Mesendoderm (in vitro differentiated cells): ENCODE measurements at regions not wholly inside any gene's neighbourhood (a gene's known extent, or its start where the extent isn't known, plus 50 kb on each side); places are given as distances from the start of the nearest gene placed in this dataset.

Experiments
- DNase-seq: peaks from one replicate; pipeline ENCODE4 v3.0.0; 2013
- H2AK5ac ChIP-seq: 2 replicates; pipeline ENCODE4 v1.6.1; 2013; ENCODE audit warnings: low read length, inconsistent platforms
- H2BK120ac ChIP-seq: 2 replicates; pipeline ENCODE4 v1.6.1; 2013; ENCODE audit warnings: low read depth, mild to moderate bottlenecking, low read length, moderate library complexity, mixed read lengths
- H2BK15ac ChIP-seq: replicated peaks from 2 replicates; pipeline ENCODE4 v1.6.1; 2013; ENCODE audit warnings: low read depth, mild to moderate bottlenecking, moderate library complexity
- H2BK5ac ChIP-seq: 2 replicates; pipeline ENCODE4 v1.6.1; 2013; ENCODE audit warnings: low read length, inconsistent platforms
- H3K18ac ChIP-seq: 2 replicates; pipeline ENCODE4 v1.6.1; 2013; ENCODE audit warnings: mild to moderate bottlenecking, low read length, mixed read lengths
- H3K23ac ChIP-seq: one replicate; pipeline ENCODE4 v1.6.1; 2013; ENCODE audit warnings: low read length
- H3K27ac ChIP-seq: 2 replicates; pipeline ENCODE4 v1.5.1; 2013; ENCODE audit warnings: low read depth, mild to moderate bottlenecking, inconsistent platforms, low read length, moderate library complexity
- H3K27me3 ChIP-seq: 2 replicates; pipeline ENCODE4 v1.6.1; 2013; ENCODE audit warnings: low read length, control low read depth, mild to moderate bottlenecking, inconsistent platforms; ENCODE audit not compliant: insufficient read depth, poor library complexity
- H3K36me3 ChIP-seq: 2 replicates; pipeline ENCODE4 v1.6.1; 2013; ENCODE audit warnings: low read length, inconsistent platforms; ENCODE audit not compliant: control insufficient read depth, insufficient read depth
- H3K4ac ChIP-seq: one replicate; pipeline ENCODE4 v1.6.1; 2013; ENCODE audit warnings: low read depth, mild to moderate bottlenecking, low read length, moderate library complexity
- H3K4me1 ChIP-seq: 2 replicates; pipeline ENCODE4 v1.6.1; 2013; ENCODE audit warnings: low read depth, low read length, inconsistent platforms; ENCODE audit not compliant: control insufficient read depth
- H3K4me2 ChIP-seq: 2 replicates; pipeline ENCODE4 v1.6.1; 2013; ENCODE audit warnings: low read length
- H3K4me3 ChIP-seq: 2 replicates; pipeline ENCODE4 v1.5.1; 2013; ENCODE audit warnings: mild to moderate bottlenecking, low read length
- H3K56ac ChIP-seq: one replicate; pipeline ENCODE4 v1.6.1; 2013; ENCODE audit warnings: low read length
- H3K79me1 ChIP-seq: 2 replicates; pipeline ENCODE4 v1.6.1; 2013; ENCODE audit warnings: low read length, inconsistent platforms
- H3K79me2 ChIP-seq: 2 replicates; pipeline ENCODE4 v1.6.1; 2013; ENCODE audit warnings: mild to moderate bottlenecking, low read length; ENCODE audit not compliant: control insufficient read depth, insufficient read depth
- H3K9ac ChIP-seq: 2 replicates; pipeline ENCODE4 v1.6.1; 2013; ENCODE audit warnings: low read length, inconsistent platforms
- H4K5ac ChIP-seq: one replicate; pipeline ENCODE4 v1.6.1; 2013; ENCODE audit warnings: low read length
- H4K8ac ChIP-seq: one replicate; pipeline ENCODE4 v1.6.1; 2013; ENCODE audit warnings: low read depth, mild to moderate bottlenecking, control low read depth, low read length, moderate library complexity
- WGBS: extraction: QIAGEN DNeasy Blood & Tissue Kit; methylation state at CpG from one replicate; pipeline ENCODE4 v1.1.7; 2013; ENCODE audit warnings: low lambda C conversion rate, missing lambda C conversion rate; ENCODE audit not compliant: insufficient coverage; ENCODE audit errors: extremely low coverage; 5-methylcytosine and 5-hydroxymethylcytosine counted together

DNA sequence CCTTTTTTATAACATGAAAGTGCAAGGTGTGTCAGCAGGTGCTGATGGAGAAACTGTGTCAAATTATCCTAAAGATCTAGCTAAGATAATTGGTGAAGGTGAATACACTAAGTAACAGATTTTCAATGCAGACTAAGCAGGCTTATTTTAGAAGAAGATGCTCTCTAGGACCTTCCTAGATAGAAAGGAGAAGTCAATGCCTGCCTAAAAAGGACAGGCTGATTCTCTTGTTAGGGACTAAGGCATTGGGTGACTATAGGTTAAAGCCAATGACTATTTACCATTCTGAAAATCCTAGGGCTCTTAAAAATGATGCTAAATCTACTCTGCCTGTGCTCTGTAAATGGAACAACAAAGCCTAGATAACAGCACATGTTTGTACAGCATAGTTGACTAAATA is 1682.4 kb downstream of the MAT2B start:
- H3K4ac ChIP-seq = no peak overlapping the region
- H3K4me2 ChIP-seq = no peak overlapping the region
- H2BK5ac ChIP-seq = no peak overlapping the region
- H2BK15ac ChIP-seq = no peak overlapping the region
- H3K79me2 ChIP-seq = no peaks in the 10 kb centered on the region
- H3K18ac ChIP-seq = no peak overlapping the region
- H2AK5ac ChIP-seq = no peak overlapping the region
- H3K23ac ChIP-seq = no peak overlapping the region
- no peak for DNase-seq
- H3K27me3 ChIP-seq = no peaks in the 10 kb centered on the region
- no peaks in the 10 kb centered on the region for H3K36me3 ChIP-seq
- no peak overlapping the region for H3K56ac ChIP-seq
- H4K8ac ChIP-seq = no peak overlapping the region
- no peak overlapping the region for H3K4me3 ChIP-seq
- no peaks in the 10 kb centered on the region for H3K4me1 ChIP-seq
- H4K5ac ChIP-seq = no peak overlapping the region
- no peak overlapping the region for H2BK120ac ChIP-seq
- no peak overlapping the region for H3K9ac ChIP-seq
- no peak overlapping the region for H3K27ac ChIP-seq
- H3K79me1 ChIP-seq = no peaks in the 10 kb centered on the region

DNA sequence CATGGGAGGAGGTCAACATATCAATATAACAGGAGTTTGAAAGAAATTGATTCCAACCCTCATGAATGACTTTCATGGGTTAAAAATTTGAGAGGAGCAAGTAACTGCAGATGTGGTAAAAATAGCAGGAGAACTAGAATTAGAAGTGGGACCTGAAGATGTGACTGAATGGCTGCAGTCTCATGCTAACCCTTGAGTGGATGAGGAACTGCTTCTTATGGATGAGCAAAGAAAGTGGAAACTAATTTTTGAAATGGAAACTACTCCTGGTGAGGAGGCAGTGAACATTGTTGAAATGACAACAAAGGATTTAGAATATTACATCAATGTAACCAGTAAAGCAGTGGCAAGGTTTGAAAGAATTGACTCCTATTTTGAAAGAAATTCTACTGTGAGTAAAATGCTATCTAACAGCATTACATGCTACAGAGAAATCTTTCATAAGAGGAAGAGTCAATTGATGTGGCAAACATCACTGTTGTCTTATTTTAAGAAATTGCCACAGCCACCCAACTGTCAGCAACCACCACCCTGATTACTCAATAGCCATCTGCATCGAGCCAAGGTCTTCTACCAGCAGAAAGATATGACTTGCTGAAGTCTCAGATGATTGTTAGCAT is 1683.2 kb downstream of the MAT2B start:
- H3K4me3 ChIP-seq = no peak overlapping the region
- no peaks in the 10 kb centered on the region for H3K27me3 ChIP-seq
- H3K27ac ChIP-seq = no peak overlapping the region
- no peaks in the 10 kb centered on the region for H3K79me1 ChIP-seq
- H3K4me1 ChIP-seq = no peaks in the 10 kb centered on the region
- H4K8ac ChIP-seq = no peak overlapping the region
- no peak overlapping the region for H2BK5ac ChIP-seq
- H3K79me2 ChIP-seq = no peaks in the 10 kb centered on the region
- H2AK5ac ChIP-seq = no peak overlapping the region
- no peak overlapping the region for H3K56ac ChIP-seq
- H3K4me2 ChIP-seq = no peak overlapping the region
- H4K5ac ChIP-seq = no peak overlapping the region
- no peak overlapping the region for H3K9ac ChIP-seq
- WGBS = no CpG with 5 or more reads among the region's 1 CpG
- no peak overlapping the region for H2BK15ac ChIP-seq
- H3K23ac ChIP-seq = no peak overlapping the region
- H3K36me3 ChIP-seq = no peaks in the 10 kb centered on the region
- no peak overlapping the region for H3K18ac ChIP-seq
- H3K4ac ChIP-seq = no peak overlapping the region
- no peak for DNase-seq
- H2BK120ac ChIP-seq = no peak overlapping the region

DNA sequence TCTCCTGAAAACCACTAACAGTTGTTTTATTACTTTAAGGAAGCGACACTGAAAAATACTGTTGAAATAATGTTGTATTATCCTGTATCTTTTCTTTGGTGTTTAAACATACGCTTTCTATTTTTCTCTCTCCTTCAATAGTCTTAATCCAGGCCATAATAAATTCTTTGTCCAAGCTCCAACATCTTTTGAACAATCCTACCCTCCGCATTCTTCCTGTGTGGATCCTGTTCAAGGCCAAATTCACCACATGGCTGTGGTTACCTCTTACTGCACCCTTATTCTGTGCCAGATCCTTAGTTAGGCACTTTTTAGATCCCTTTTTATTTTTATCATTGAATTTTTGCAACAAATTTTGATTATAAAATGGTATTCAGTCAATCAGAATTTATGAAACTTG is 1691.5 kb downstream of the MAT2B start:
- H3K36me3 ChIP-seq = no peaks in the 10 kb centered on the region
- DNase-seq = no peak
- no peak overlapping the region for H3K18ac ChIP-seq
- no peak overlapping the region for H4K5ac ChIP-seq
- H3K23ac ChIP-seq = no peak overlapping the region
- no peak overlapping the region for H2BK5ac ChIP-seq
- no peak overlapping the region for H3K9ac ChIP-seq
- H3K4me3 ChIP-seq = no peak overlapping the region
- H2BK15ac ChIP-seq = no peak overlapping the region
- H2AK5ac ChIP-seq = no peak overlapping the region
- H3K27ac ChIP-seq = no peak overlapping the region
- no peak overlapping the region for H3K4me2 ChIP-seq
- no peak overlapping the region for H3K4ac ChIP-seq
- no peak overlapping the region for H2BK120ac ChIP-seq
- WGBS = no CpG with 5 or more reads among the region's 3 CpGs
- no peaks in the 10 kb centered on the region for H3K27me3 ChIP-seq
- no peak overlapping the region for H3K56ac ChIP-seq
- no peaks in the 10 kb centered on the region for H3K4me1 ChIP-seq
- no peaks in the 10 kb centered on the region for H3K79me1 ChIP-seq
- no peaks in the 10 kb centered on the region for H3K79me2 ChIP-seq
- H4K8ac ChIP-seq = no peak overlapping the region

DNA sequence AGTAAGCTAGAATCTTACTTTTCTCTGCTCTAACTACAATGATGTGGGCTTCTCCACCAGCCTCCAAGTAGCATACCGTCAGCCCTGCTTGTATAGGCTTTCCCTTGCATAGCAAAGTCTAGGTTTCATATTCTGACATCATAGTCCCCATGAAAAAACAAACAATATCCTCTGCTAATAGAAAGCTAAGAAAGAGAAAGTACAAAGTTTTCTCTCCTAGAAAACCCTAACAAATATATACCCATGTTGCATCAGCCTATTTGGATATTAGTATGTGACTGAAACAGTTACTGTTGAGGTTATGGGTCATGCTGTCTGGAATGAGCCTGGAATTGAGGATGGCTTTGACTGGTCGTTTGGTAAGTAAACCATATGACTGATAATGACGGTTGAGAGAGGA is 1696.0 kb downstream of the MAT2B start:
- Histone ChIP-seq H3K4me1 (peaks cover 2% of the 10 kb centered on the region), H2BK120ac (no peak overlapping the region), H2AK5ac (no peak overlapping the region), H3K18ac (no peak overlapping the region), H3K4me2 (no peak overlapping the region), H3K79me1 (no peaks in the 10 kb centered on the region), H3K4ac (no peak overlapping the region), H3K79me2 (no peaks in the 10 kb centered on the region), H2BK15ac (no peak overlapping the region), H3K56ac (no peak overlapping the region), H2BK5ac (no peak overlapping the region), H3K27me3 (no peaks in the 10 kb centered on the region), H3K23ac (no peak overlapping the region), H3K9ac (no peak overlapping the region), H4K8ac (no peak overlapping the region), H3K27ac (no peak overlapping the region), H3K4me3 (no peak overlapping the region), H3K36me3 (no peaks in the 10 kb centered on the region), H4K5ac (no peak overlapping the region)
- DNase-seq = no peak
- WGBS = no CpG with 5 or more reads among the region's 3 CpGs

DNA sequence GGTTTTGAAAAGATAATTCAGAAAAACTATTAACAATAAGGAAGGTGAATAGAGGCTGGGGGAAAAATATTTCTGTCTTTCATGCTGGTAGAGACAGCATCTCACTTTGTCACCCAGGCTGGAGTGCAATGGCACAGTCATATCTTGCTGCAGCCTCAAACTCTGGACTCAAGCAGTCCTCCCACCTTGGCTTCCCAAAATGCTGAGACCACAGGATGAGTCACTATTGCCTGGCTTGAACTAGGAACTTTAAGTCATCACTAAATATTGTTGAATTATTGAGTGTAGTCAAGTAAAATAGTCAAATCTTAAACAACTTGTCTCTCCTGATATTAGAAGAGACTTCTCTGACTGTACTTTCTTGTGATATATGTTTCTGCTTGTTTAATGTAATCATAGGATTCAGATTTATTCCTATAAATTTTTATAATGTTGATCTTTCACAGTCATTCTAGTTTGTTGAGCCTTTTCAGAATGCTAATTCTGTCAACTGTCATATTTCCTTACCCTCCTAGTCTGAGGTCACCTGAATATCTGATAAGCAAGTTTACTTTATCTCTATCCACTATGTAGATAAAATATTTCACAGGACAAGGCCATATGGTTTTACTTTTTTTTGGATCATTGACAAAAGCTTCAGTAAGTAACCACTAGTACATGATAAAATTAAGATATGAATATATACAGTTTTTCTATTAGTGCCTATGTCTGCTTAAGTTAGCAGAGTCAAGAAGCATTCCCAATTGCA is 1696.5 kb downstream of the MAT2B start:
- no peak overlapping the region for H4K8ac ChIP-seq
- no peak overlapping the region for H3K56ac ChIP-seq
- H3K4me3 ChIP-seq = no peak overlapping the region
- no peak for DNase-seq
- no peak overlapping the region for H2BK15ac ChIP-seq
- H3K9ac ChIP-seq = no peak overlapping the region
- H3K36me3 ChIP-seq = no peaks in the 10 kb centered on the region
- peaks cover 2% of the 10 kb centered on the region for H3K4me1 ChIP-seq
- no peak overlapping the region for H3K4ac ChIP-seq
- H3K4me2 ChIP-seq = no peak overlapping the region
- H4K5ac ChIP-seq = no peak overlapping the region
- H2BK120ac ChIP-seq = no peak overlapping the region
- no peak overlapping the region for H2BK5ac ChIP-seq
- H3K79me1 ChIP-seq = no peaks in the 10 kb centered on the region
- no peak overlapping the region for H3K18ac ChIP-seq
- H3K79me2 ChIP-seq = no peaks in the 10 kb centered on the region
- H3K27ac ChIP-seq = no peak overlapping the region
- H2AK5ac ChIP-seq = no peak overlapping the region
- no peak overlapping the region for H3K23ac ChIP-seq
- no peaks in the 10 kb centered on the region for H3K27me3 ChIP-seq

DNA sequence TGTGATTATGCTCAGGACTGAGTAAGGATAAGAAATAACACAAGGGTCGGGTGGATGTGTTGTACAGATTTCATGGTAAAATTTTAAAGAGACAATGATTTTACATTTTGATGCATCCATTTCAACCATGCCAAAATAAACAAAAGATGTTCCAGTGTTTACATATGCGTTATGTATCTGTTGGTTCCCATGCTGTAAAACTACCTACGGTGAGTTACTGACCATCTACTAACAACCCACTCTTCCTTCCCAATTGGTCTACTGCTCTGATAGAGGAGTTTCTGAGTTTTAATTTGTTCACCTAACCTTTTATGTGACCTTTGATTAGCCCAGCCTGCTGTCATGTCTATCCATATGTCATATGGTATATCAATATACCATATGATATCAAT is 1697.1 kb downstream of the MAT2B start:
- Histone ChIP-seq H3K36me3 (no peaks in the 10 kb centered on the region), H2BK15ac (no peak overlapping the region), H3K9ac (no peak overlapping the region), H4K5ac (no peak overlapping the region), H3K4me1 (peaks cover 2% of the 10 kb centered on the region), H3K4ac (no peak overlapping the region), H2BK5ac (no peak overlapping the region), H3K27me3 (no peaks in the 10 kb centered on the region), H2BK120ac (no peak overlapping the region), H3K4me2 (no peak overlapping the region), H3K27ac (no peak overlapping the region), H3K79me1 (no peaks in the 10 kb centered on the region), H3K4me3 (no peak overlapping the region), H2AK5ac (no peak overlapping the region), H3K18ac (no peak overlapping the region), H3K56ac (no peak overlapping the region), H3K79me2 (no peaks in the 10 kb centered on the region), H3K23ac (no peak overlapping the region), H4K8ac (no peak overlapping the region)
- WGBS = no CpG with 5 or more reads among the region's 3 CpGs
- no peak for DNase-seq
